GM19452 (cell line): ENCODE measurements at regions not wholly inside any gene's neighbourhood (a gene's known extent, or its start where the extent isn't known, plus 50 kb on each side); places are given as distances from the start of the nearest gene placed in this dataset.
"Not testable (repeated sequence)": the region's sequence is repeated elsewhere in the genome, so short reads cannot be mapped to it uniquely, and the experiment has no call there.

Source experiments
- ATAC-seq: cut with Tn5 transposase; IDR thresholded peaks from one replicate; pipeline ENCODE4 v1.9.1; 2021; ENCODE audit not compliant: unreplicated experiment

GRCh38 chr14:59134307-59134706 lies 54.2 kb upstream of the DAAM1 start:
- ATAC-seq: no peak

- ATAC-seq: no peak
These were observed 51.2 kb upstream of the DAAM1 start for GRCh38 chr14:59137256-59137655.

- ATAC-seq: not testable (repeated sequence)
These were observed 49.9 kb upstream of the DAAM1 start for GRCh38 chr14:59138576-59138975.
